ENCODE measurements at regions not wholly inside any gene's neighbourhood (a gene's known extent, or its start where the extent isn't known, plus 50 kb on each side); places are given as distances from the start of the nearest gene placed in this dataset.
"Not testable (repeated sequence)": the region's sequence is repeated elsewhere in the genome, so short reads cannot be mapped to it uniquely, and the experiment has no call there.

DNA sequence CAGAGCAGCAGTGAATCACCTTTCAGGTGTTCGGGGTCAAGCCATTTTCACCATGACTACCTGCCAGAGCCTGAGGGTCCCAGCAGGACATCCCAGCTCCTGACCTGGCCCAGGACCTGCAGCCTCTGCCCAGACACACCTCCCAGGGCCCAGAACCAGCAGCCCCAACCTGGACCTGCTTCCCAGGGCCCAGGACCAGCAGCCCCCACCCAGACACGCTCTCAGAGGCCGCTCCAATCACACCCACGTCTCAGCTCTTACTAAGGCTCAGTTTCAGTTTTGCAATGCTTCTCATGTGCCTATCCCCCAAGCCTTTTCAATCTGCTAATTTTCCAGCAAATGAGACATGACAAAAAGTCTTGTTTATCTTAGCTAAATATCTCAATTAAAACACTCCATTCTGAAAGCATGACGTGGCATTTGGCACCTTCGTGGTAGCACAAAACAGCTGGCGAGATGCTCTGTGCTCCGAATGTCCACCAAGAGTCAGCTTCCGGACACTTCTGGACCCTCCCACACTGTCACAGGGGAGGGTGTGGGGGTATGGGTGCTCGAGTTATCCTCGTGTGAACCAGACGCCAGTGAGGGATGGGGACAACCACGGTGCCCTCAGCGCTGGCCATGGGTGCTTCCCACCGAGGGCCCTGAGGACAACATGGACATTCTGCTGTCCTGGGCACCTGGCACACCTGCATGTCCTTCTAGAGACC lies 253.2 kb downstream of the DLL1 start:
- DNase-seq (ENCODE audit: low read depth): peak; percentile 29
- TF ChIP-seq, protein P1, sequence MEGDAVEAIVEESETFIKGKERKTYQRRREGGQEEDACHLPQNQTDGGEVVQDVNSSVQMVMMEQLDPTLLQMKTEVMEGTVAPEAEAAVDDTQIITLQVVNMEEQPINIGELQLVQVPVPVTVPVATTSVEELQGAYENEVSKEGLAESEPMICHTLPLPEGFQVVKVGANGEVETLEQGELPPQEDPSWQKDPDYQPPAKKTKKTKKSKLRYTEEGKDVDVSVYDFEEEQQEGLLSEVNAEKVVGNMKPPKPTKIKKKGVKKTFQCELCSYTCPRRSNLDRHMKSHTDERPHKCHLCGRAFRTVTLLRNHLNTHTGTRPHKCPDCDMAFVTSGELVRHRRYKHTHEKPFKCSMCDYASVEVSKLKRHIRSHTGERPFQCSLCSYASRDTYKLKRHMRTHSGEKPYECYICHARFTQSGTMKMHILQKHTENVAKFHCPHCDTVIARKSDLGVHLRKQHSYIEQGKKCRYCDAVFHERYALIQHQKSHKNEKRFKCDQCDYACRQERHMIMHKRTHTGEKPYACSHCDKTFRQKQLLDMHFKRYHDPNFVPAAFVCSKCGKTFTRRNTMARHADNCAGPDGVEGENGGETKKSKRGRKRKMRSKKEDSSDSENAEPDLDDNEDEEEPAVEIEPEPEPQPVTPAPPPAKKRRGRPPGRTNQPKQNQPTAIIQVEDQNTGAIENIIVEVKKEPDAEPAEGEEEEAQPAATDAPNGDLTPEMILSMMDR (conservative IDR thresholded peaks at IDR 0.05; ENCODE audit: control insufficient read depth, insufficient read depth, low read depth, low read length): no peak
- no peak overlapping the region for H3K4me3 ChIP-seq (ENCODE audit: control insufficient read depth, low read depth, low read length)

DNA sequence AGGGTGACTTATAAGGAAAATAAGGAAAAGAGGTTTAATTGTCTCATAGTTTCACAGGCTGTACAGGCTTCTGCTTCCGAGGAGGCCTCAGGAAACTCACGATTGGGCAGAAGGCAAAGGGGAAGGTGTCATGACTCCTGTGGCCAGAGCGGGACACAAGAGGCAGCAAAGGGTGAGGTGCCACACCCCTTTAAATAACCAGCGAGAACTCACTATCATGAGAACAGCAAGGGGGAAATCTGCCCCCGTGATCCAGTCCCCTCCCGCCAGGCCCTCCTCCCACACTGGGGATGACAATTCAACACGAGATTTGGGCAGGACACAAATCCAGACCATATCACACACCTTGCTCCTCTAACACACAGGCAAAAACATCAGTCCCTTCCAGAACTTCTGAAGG lies 254.0 kb downstream of the DLL1 start:
- H3K4me3 ChIP-seq (ENCODE audit: control insufficient read depth, low read depth, low read length): no peak overlapping the region
- TF ChIP-seq, protein P1 (conservative IDR thresholded peaks at IDR 0.05; ENCODE audit: control insufficient read depth, insufficient read depth, low read depth, low read length): no peak
- no peak for DNase-seq (ENCODE audit: low read depth)

DNA sequence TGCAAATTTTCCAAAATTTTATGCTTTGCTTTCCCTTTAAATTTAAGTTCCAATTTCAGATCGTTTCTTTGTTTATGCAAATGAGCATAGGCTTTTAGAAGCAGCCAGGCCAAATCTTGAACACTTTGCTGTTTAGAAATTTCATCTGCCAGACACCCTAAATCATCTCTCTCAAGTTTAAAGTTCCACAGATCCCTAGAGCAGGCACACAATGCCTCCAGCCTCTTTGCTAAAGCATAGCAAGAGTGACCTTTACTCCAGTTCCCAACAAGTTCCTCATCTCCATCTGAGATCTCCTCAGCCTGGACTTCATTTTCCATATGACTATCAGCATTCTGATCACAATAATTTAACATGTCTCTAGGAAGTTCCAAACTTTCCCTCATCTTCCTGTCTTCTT lies 254.5 kb downstream of the DLL1 start:
- DNase-seq (ENCODE audit: low read depth); H3K4me3 ChIP-seq (ENCODE audit: control insufficient read depth, low read depth, low read length): not testable (repeated sequence)

- TF ChIP-seq, protein P1 (conservative IDR thresholded peaks at IDR 0.05; ENCODE audit: control insufficient read depth, insufficient read depth, low read depth, low read length): no peak
- DNase-seq (ENCODE audit: low read depth): no peak
- no peak overlapping the region for H3K4me3 ChIP-seq (ENCODE audit: control insufficient read depth, low read depth, low read length)
Measured at GRCh38 chr6:170035901-170036304, 255.0 kb downstream of the DLL1 start.

DNA sequence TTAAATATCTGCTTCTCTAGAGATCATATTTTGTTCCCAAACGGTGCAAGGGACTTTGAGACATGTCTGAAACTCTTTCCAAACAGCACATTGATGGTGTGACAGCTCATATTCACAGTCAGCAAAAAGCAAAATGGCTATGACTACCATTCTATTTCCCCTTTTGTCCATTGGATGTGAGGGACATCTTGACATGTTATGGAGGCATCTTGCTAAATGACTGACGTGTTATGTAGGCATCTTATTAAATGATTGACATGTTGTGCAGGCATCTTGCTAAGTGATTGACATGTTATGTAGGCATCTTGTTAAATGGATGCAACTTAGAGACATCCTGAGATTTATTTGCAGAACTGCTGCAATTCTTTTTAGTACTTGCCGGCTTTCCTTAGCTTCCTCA lies 255.8 kb downstream of the DLL1 start:
- H3K4me3 ChIP-seq (ENCODE audit: control insufficient read depth, low read depth, low read length): no peak overlapping the region
- DNase-seq (ENCODE audit: low read depth): no peak
- TF ChIP-seq, protein P1 (conservative IDR thresholded peaks at IDR 0.05; ENCODE audit: control insufficient read depth, insufficient read depth, low read depth, low read length): no peak

DNA sequence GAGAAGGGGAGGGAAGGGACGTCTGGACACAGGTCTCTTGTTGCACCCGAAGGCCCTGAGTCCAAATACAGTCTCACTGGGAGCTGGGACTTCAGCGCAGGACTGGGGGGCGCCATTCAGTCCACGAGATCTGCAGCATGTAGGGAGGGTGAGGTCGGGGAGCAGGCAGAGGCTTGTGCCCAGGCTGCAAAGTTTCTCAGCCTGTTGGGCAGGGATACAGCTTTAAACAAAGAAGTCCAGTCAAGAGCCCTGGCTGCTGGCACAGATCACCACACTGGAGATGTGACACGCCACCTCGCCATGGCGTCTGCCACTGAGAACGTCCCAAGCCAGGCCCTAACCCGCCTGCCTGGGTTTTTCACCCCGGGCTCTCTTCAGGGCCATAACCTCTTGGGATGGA lies 256.6 kb downstream of the DLL1 start:
- TF ChIP-seq, protein P1 (conservative IDR thresholded peaks at IDR 0.05; ENCODE audit: control insufficient read depth, insufficient read depth, low read depth, low read length): no peak

DNA sequence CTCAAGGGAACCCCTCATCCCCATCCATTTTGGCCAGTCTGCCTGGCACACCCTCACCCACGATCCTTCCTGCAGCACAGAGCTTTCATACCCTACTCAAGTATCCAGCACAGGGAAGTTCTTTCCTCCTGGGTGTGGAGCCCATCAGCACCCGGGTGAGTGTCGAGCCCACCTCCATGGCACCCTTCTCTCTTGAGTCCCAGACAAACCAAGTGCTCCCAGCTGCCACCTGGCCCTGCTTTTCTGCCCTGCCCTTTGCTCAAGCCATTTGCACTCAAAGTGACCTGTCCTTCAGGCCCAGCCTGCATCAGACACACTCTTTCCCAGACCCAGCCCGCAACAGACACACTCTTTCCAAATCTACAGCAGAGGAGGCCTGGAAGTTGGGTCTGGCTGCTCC lies 257.2 kb downstream of the DLL1 start:
- no peak overlapping the region for H3K4me3 ChIP-seq (ENCODE audit: control insufficient read depth, low read depth, low read length)
- DNase-seq (ENCODE audit: low read depth): no peak
- TF ChIP-seq, protein P1 (conservative IDR thresholded peaks at IDR 0.05; ENCODE audit: control insufficient read depth, insufficient read depth, low read depth, low read length): no peak

More for the DNA sequence above, 256.6 kb downstream of the DLL1 start:
- no peak overlapping the region for H3K4me3 ChIP-seq (ENCODE audit: control insufficient read depth, low read depth, low read length)
- DNase-seq (ENCODE audit: low read depth): no peak

Data from fibroblast of mammary gland (primary cell).